NT2/D1 (cell line): ENCODE measurements at regions not wholly inside any gene's neighbourhood (a gene's known extent, or its start where the extent isn't known, plus 50 kb on each side); places are given as distances from the start of the nearest gene placed in this dataset.

Experiments
- DNase-seq: peaks from one replicate; pipeline ENCODE4 v3.0.0-alpha.2; 2011; ENCODE audit warnings: low read depth, low spot score
- H3K27me3 ChIP-seq: 2 replicates; pipeline ENCODE4 v1.6.0; 2011; ENCODE audit warnings: mild to moderate bottlenecking; ENCODE audit not compliant: insufficient read length, insufficient read depth
- H3K36me3 ChIP-seq: 2 replicates; pipeline ENCODE4 v1.6.1; 2011; ENCODE audit warnings: mild to moderate bottlenecking, low read length, mixed read lengths; ENCODE audit not compliant: insufficient read depth, insufficient read length
- H3K4me1 ChIP-seq: 2 replicates; pipeline ENCODE4 v1.5.1; 2011; ENCODE audit not compliant: insufficient read depth, insufficient read length
- H3K4me3 ChIP-seq: 2 replicates; pipeline ENCODE4 v1.5.1; 2011; ENCODE audit warnings: low read depth; ENCODE audit not compliant: insufficient read length
- H3K9ac ChIP-seq: 2 replicates; pipeline ENCODE4 v1.6.0; 2011; ENCODE audit warnings: low read depth; ENCODE audit not compliant: insufficient read length
- H3K9me3 ChIP-seq: 2 replicates; pipeline ENCODE4 v1.5.1; 2011; ENCODE audit warnings: mild to moderate bottlenecking, low read length; ENCODE audit not compliant: insufficient read depth
- SUZ12 ChIP-seq: IDR thresholded peaks from 2 replicates; pipeline ENCODE4 v1.6.1; 2011; ENCODE audit not compliant: insufficient read length, insufficient read depth; ENCODE audit errors: extremely low read depth
- YY1 ChIP-seq: IDR thresholded peaks from 2 replicates; pipeline ENCODE4 v1.6.1; 2011; ENCODE audit not compliant: insufficient read length, insufficient read depth
- ZNF274 ChIP-seq: IDR thresholded peaks from 2 replicates; pipeline ENCODE4 v1.6.1; 2011; ENCODE audit warnings: mild to moderate bottlenecking, low read depth, low read length

DNA sequence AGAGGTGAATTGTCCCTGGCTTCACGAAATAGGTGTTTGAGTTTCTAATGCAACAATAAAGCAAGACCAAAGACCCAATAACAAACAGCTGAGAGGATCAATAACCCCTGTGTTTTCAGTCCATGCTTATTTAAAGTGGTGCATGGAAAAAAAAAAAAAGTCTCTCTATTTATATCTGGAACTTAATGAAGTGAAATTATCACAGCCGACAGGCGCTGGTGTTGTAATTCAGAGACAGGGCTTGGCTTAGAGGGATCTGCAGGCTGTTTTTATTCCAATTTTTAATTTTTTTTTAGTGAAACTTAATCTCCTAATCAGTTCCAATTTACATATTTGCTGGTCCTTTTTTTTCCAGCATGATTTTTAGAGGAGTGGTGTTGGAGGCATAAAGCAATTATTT lies 858.2 kb upstream of the SOX9 start:
- H3K27me3 ChIP-seq = no peaks in the 10 kb centered on the region
- TF ChIP-seq YY1 (no peak), ZNF274 (no peak), SUZ12 (no peak)
- H3K9me3 ChIP-seq = 0 out of 2 replicates have a peak, but pooled peaks cover 4% of the 10 kb centered on the region
- no peak for DNase-seq
- no peaks in the 10 kb centered on the region for H3K36me3 ChIP-seq
- no peak overlapping the region for H3K9ac ChIP-seq
- H3K4me1 ChIP-seq = no peaks in the 10 kb centered on the region
- no peak overlapping the region for H3K4me3 ChIP-seq

DNA sequence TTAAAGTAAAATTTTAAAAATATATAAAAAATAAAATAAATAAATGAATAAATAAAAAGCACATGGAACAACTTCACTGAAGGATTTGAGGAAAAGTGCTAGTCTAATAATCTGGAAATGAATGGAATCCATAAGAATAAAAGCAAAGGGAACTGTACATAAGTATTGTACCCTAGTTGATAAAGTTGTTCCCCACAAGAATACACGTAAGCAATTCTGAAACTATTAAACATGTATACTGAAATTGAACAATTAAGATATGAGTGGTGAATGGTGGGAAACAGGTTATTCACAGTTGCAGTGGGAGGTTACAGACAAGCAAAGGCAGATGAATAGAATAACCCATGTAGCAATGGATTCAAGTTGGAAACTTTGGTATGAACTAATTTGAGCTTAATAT lies 853.2 kb upstream of the SOX9 start:
- Histone ChIP-seq H3K27me3 (no peaks in the 10 kb centered on the region), H3K4me1 (no peaks in the 10 kb centered on the region), H3K9ac (no peak overlapping the region), H3K4me3 (no peak overlapping the region), H3K36me3 (no peaks in the 10 kb centered on the region), H3K9me3 (0 out of 2 replicates have a peak, but pooled peaks cover 4% of the 10 kb centered on the region)
- TF ChIP-seq SUZ12 = no peak
- TF ChIP-seq ZNF274 = no peak
- no peak for TF ChIP-seq YY1
- DNase-seq = no peak

DNA sequence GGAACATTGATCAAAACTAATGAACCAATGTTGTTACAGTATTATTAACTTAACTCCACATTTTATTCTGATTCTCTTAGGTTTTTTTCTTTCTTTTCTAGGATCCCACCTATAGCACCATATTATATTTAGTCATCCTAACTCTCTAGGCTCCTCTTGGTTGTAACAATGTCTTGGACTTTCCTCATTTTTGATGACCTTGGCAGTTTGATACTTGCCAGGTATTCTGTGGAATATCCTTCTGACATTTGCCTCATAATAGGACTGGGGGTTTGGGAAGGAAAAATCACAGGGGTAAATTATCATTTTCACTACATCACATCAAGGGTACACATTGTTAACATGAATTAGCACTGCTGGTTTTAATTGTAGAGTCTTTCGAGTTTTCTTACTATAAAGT lies 851.6 kb upstream of the SOX9 start:
- Histone ChIP-seq H3K4me1 (no peaks in the 10 kb centered on the region), H3K27me3 (no peaks in the 10 kb centered on the region), H3K4me3 (no peak overlapping the region), H3K9ac (no peak overlapping the region), H3K9me3 (0 out of 2 replicates have a peak, but pooled peaks cover 4% of the 10 kb centered on the region), H3K36me3 (no peaks in the 10 kb centered on the region)
- no peak for TF ChIP-seq SUZ12
- no peak for TF ChIP-seq YY1
- no peak for TF ChIP-seq ZNF274
- DNase-seq = no peak

DNA sequence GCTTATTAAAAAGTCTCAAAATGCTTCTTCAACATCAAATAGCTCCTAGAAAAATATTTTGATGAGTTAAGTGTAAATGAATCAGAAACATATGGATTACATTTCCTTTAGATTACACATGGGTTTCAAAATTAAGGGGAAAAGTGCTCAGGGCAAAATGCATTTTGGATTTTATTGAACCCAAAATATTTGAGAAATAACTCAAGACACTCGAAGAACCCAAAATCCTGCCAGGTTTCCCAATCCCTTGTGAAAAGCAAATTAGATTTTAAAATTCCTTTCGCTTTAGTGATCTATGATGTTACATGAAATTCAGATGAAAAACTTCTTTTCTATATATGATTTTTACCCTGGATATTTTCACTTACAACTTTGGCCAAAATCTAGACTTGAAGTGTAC lies 847.4 kb upstream of the SOX9 start:
- Histone ChIP-seq H3K4me3 (no peak overlapping the region), H3K27me3 (no peaks in the 10 kb centered on the region), H3K4me1 (no peaks in the 10 kb centered on the region), H3K9me3 (no peaks in the 10 kb centered on the region), H3K9ac (no peak overlapping the region), H3K36me3 (no peaks in the 10 kb centered on the region)
- DNase-seq = no peak
- TF ChIP-seq ZNF274 (no peak), YY1 (no peak), SUZ12 (no peak)

DNA sequence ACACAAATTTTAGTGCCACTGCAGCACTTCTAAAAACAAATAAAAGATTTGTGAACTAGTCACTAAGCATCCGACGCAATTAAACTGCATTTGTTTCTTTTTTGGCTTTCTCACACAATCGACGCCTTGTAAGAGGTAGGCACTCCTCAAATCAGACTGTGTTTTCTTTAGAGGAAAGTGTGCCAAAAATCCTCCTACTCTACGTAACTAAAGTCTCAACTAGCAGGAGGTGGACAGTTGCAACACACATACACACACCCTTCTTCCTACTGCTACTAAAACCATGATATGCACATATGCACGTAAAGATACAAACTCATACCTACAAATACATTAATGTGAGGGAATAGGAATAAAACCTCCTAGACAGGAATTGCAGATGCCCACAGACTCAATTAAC lies 844.7 kb upstream of the SOX9 start:
- Histone ChIP-seq H3K27me3 (no peaks in the 10 kb centered on the region), H3K9me3 (no peaks in the 10 kb centered on the region), H3K36me3 (no peaks in the 10 kb centered on the region), H3K4me3 (no peak overlapping the region), H3K9ac (no peak overlapping the region), H3K4me1 (no peaks in the 10 kb centered on the region)
- DNase-seq = no peak
- TF ChIP-seq YY1 (no peak), ZNF274 (no peak), SUZ12 (no peak)

DNA sequence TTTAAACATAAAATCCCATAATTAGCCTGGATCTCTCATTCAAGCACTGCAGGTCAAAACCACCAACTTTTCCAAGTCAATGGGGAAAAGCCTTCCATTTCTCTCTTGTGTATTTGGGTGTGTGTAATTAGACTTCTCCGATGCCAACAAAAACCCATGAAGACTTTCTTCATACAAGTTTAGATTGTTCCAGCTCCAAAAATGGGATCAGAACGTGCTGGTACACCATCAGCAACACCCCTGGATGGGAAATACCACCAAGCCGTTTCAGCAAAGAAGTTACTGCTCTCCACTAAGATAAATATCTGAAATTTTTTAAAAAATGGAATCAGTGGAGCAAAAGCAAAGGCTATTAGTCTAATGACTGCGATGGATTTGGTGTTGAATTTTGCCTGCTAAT lies 837.3 kb upstream of the SOX9 start:
- H3K36me3 ChIP-seq = no peaks in the 10 kb centered on the region
- TF ChIP-seq YY1 = no peak
- TF ChIP-seq SUZ12 = no peak
- TF ChIP-seq ZNF274 = no peak
- no peaks in the 10 kb centered on the region for H3K9me3 ChIP-seq
- no peak for DNase-seq
- no peaks in the 10 kb centered on the region for H3K4me1 ChIP-seq
- H3K4me3 ChIP-seq = no peak overlapping the region
- no peak overlapping the region for H3K9ac ChIP-seq
- H3K27me3 ChIP-seq = no peaks in the 10 kb centered on the region

DNA sequence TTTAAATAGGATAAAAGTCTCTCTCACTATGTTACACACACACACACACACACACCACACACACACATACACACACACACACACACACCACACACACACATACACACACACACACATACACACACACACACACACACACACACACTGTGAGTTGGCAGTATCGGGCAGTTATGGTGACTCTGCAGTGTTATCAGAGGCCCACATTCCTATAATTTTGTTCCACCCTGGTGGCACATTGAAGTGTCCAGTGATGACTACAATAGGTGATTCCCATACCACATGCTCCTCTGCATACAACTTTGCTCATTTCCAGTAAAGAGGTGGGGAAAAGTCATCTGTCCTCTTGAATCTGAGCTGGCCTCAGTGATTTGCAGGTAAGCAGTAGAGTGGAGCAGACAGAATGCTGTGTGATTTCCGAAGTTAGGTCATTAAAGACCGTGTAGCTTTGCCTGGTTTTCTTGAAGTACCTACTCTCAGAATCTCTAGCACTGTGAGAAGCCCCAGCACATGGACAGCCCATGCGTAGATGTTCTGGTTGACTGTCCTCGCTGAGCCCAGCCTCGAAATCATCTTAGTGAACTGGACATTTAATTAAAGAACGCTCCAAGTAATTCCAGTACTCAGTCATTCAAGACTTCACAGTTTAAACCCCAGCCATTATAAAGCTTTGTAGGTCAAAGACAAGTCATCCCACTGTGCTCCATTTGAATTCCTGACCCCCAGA lies 836.6 kb upstream of the SOX9 start:
- no peaks in the 10 kb centered on the region for H3K9me3 ChIP-seq
- TF ChIP-seq ZNF274 (no peak), YY1 (no peak), SUZ12 (no peak)
- no peaks in the 10 kb centered on the region for H3K4me1 ChIP-seq
- no peak overlapping the region for H3K9ac ChIP-seq
- no peaks in the 10 kb centered on the region for H3K36me3 ChIP-seq
- no peak for DNase-seq
- no peaks in the 10 kb centered on the region for H3K27me3 ChIP-seq
- no peak overlapping the region for H3K4me3 ChIP-seq

DNA sequence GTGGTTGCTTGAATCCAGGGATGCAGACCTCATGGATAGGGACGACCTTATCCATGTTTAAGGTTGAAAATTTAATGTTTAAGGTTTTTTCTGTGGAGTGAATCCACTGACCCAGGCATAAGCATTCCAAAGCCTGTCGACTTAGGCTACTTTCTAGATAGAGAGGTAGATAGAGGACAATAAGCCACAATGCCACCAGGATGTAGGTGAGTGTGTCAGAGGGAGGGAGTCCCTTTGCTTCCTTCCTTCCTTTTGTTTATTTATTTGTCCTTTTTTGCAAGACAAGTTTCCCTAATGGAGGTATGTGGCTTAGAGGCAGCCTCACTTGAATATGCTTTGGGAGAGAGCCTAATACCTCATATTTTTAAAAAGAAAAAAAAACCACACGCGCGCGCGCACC lies 834.2 kb upstream of the SOX9 start:
- Histone ChIP-seq H3K9me3 (no peaks in the 10 kb centered on the region), H3K9ac (no peak overlapping the region), H3K27me3 (no peaks in the 10 kb centered on the region), H3K4me1 (no peaks in the 10 kb centered on the region), H3K36me3 (no peaks in the 10 kb centered on the region), H3K4me3 (no peak overlapping the region)
- TF ChIP-seq ZNF274 (no peak), SUZ12 (no peak), YY1 (no peak)
- no peak for DNase-seq
